ENCODE measurements at regions not wholly inside any gene's neighbourhood (a gene's known extent, or its start where the extent isn't known, plus 50 kb on each side); places are given as distances from the start of the nearest gene placed in this dataset.

DNA sequence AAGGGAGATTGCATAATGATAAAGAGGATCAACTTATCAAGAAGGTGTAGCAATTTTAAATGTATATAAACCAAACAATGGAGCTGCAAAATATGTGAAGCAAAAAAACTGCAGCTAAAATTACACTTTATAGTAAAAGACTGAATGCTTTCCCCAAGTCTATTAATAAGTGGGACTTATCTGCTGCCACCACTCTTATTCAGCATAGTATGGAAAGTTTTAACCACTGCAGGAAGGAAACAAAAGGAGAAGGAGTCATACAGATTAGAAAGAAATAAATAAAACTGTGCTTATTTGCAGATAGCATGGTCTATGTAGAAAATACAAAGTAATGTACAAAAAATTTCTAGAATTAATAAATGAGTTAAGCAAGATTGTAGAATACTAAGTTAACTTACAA lies 94.1 kb upstream of the GK2 start:
- POLR2A ChIA-PET = no interaction called here
- Histone ChIP-seq H3K4me3 (ENCODE audit: low read length) (no peak overlapping the region), H3K27me3 (ENCODE audit: control insufficient read depth in 1 of 2, insufficient read depth in 2 of 2, low read length in 2 of 2) (no peaks in the 10 kb centered on the region), H3K9me3 (ENCODE audit: control insufficient read depth in 1 of 2, insufficient read depth in 1 of 2, low read length in 2 of 2) (no peaks in the 10 kb centered on the region), H3K27ac (ENCODE audit: low read depth in 1 of 2, low read length in 2 of 2) (no peak overlapping the region), H3K36me3 (ENCODE audit: insufficient read depth, low read length) (no peaks in the 10 kb centered on the region), H3K4me1 (ENCODE audit: insufficient read depth, low read length) (no peaks in the 10 kb centered on the region)
- H3K27ac Mint-ChIP-seq = no peak overlapping the region
- intact Hi-C loops (cut with DNase I, micrococcal nuclease) = no loop called here
- H3K27me3 Mint-ChIP-seq = peaks cover 8% of the 10 kb centered on the region
- TF ChIP-seq, protein P1, sequence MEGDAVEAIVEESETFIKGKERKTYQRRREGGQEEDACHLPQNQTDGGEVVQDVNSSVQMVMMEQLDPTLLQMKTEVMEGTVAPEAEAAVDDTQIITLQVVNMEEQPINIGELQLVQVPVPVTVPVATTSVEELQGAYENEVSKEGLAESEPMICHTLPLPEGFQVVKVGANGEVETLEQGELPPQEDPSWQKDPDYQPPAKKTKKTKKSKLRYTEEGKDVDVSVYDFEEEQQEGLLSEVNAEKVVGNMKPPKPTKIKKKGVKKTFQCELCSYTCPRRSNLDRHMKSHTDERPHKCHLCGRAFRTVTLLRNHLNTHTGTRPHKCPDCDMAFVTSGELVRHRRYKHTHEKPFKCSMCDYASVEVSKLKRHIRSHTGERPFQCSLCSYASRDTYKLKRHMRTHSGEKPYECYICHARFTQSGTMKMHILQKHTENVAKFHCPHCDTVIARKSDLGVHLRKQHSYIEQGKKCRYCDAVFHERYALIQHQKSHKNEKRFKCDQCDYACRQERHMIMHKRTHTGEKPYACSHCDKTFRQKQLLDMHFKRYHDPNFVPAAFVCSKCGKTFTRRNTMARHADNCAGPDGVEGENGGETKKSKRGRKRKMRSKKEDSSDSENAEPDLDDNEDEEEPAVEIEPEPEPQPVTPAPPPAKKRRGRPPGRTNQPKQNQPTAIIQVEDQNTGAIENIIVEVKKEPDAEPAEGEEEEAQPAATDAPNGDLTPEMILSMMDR (IDR thresholded peaks at IDR 0.05) = no peak
- no peaks in the 10 kb centered on the region for H3K36me3 Mint-ChIP-seq (ENCODE audit: low read depth)
- no peak for ATAC-seq (ENCODE audit: poor library complexity)
- CTCF ChIA-PET = no interaction called here
- no peaks in the 10 kb centered on the region for H3K4me1 Mint-ChIP-seq (ENCODE audit: low read depth)
- no peak for DNase-seq
- no peak overlapping the region for H3K4me3 Mint-ChIP-seq
- H3K9me3 Mint-ChIP-seq = no peaks in the 10 kb centered on the region

- H3K27ac ChIP-seq (ENCODE audit: low read depth in 1 of 2, low read length in 2 of 2) = no peak overlapping the region
- POLR2A ChIA-PET = interaction anchor here (0.6 kb wide), 1 partner anchor 166 kb away, joined by 3 read pairs; no protein-coding TSS in a partner anchor
- intact Hi-C loops (cut with DNase I, micrococcal nuclease) = no loop called here
- no peaks in the 10 kb centered on the region for H3K9me3 ChIP-seq (ENCODE audit: control insufficient read depth in 1 of 2, insufficient read depth in 1 of 2, low read length in 2 of 2)
- ATAC-seq (ENCODE audit: poor library complexity) = no peak
- no peak overlapping the region for H3K27ac Mint-ChIP-seq
- H3K4me3 ChIP-seq (ENCODE audit: low read length) = no peak overlapping the region
- H3K4me1 Mint-ChIP-seq (ENCODE audit: low read depth) = no peaks in the 10 kb centered on the region
- H3K27me3 ChIP-seq (ENCODE audit: control insufficient read depth in 1 of 2, insufficient read depth in 2 of 2, low read length in 2 of 2) = no peaks in the 10 kb centered on the region
- TF ChIP-seq, protein P1 (IDR thresholded peaks at IDR 0.05) = no peak
- H3K9me3 Mint-ChIP-seq = no peaks in the 10 kb centered on the region
- no peak for DNase-seq
- no peaks in the 10 kb centered on the region for H3K36me3 Mint-ChIP-seq (ENCODE audit: low read depth)
- H3K4me1 ChIP-seq (ENCODE audit: insufficient read depth, low read length) = no peaks in the 10 kb centered on the region
- CTCF ChIA-PET = no interaction called here
- H3K4me3 Mint-ChIP-seq = no peak overlapping the region
- peaks cover 16% of the 10 kb centered on the region for H3K27me3 Mint-ChIP-seq
- no peaks in the 10 kb centered on the region for H3K36me3 ChIP-seq (ENCODE audit: insufficient read depth, low read length)
Measured at GRCh38 chr4:79498282-79498681, 90.3 kb upstream of the GK2 start.

- no peak overlapping the region for H3K27ac ChIP-seq (ENCODE audit: low read depth in 1 of 2, low read length in 2 of 2)
- TF ChIP-seq, protein P1 (IDR thresholded peaks at IDR 0.05) = no peak
- POLR2A ChIA-PET = no interaction called here
- no peaks in the 10 kb centered on the region for H3K9me3 ChIP-seq (ENCODE audit: control insufficient read depth in 1 of 2, insufficient read depth in 1 of 2, low read length in 2 of 2)
- Mint-ChIP-seq H3K4me3 (no peak overlapping the region), H3K9me3 (no peaks in the 10 kb centered on the region), H3K27me3 (peaks cover 16% of the 10 kb centered on the region), H3K27ac (no peak overlapping the region), H3K36me3 (ENCODE audit: low read depth) (no peaks in the 10 kb centered on the region), H3K4me1 (ENCODE audit: low read depth) (no peaks in the 10 kb centered on the region)
- intact Hi-C loops (cut with DNase I, micrococcal nuclease) = no loop called here
- CTCF ChIA-PET = no interaction called here
- H3K27me3 ChIP-seq (ENCODE audit: control insufficient read depth in 1 of 2, insufficient read depth in 2 of 2, low read length in 2 of 2) = no peaks in the 10 kb centered on the region
- no peak for ATAC-seq (ENCODE audit: poor library complexity)
- DNase-seq = no peak
- H3K4me3 ChIP-seq (ENCODE audit: low read length) = no peak overlapping the region
- H3K36me3 ChIP-seq (ENCODE audit: insufficient read depth, low read length) = no peaks in the 10 kb centered on the region
- H3K4me1 ChIP-seq (ENCODE audit: insufficient read depth, low read length) = no peaks in the 10 kb centered on the region
Measured at GRCh38 chr4:79497001-79497400, 89.0 kb upstream of the GK2 start.
